H9 (cell line): ENCODE measurements at regions not wholly inside any gene's neighbourhood (a gene's known extent, or its start where the extent isn't known, plus 50 kb on each side); places are given as distances from the start of the nearest gene placed in this dataset.

ENCODE experiments used
- DNase-seq: peaks from one replicate; pipeline ENCODE4 v3.0.0-alpha.2; 2017
- H2AFZ ChIP-seq: one replicate; pipeline ENCODE4 v1.6.1; 2013; ENCODE audit warnings: mild to moderate bottlenecking, low read length, control low read depth, moderate library complexity
- H2AK5ac ChIP-seq: 2 replicates; pipeline ENCODE4 v1.6.1; 2013; ENCODE audit warnings: low read length, control low read depth, mixed read lengths; ENCODE audit not compliant: insufficient read length
- H2BK120ac ChIP-seq: one replicate; pipeline ENCODE4 v1.6.1; 2013; ENCODE audit warnings: low read depth, mild to moderate bottlenecking, low read length, control low read depth, inconsistent platforms; ENCODE audit not compliant: poor library complexity, severe bottlenecking
- H2BK12ac ChIP-seq: 2 replicates; pipeline ENCODE4 v1.6.1; 2013; ENCODE audit warnings: low read length, control low read depth, mixed read lengths, low read depth; ENCODE audit not compliant: insufficient read length
- H2BK15ac ChIP-seq: 2 replicates; pipeline ENCODE4 v1.6.1; 2013; ENCODE audit warnings: low read depth, low read length, control low read depth
- H2BK20ac ChIP-seq: one replicate; pipeline ENCODE4 v1.6.1; 2013; ENCODE audit warnings: low read depth, mild to moderate bottlenecking, low read length, control low read depth, inconsistent platforms; ENCODE audit not compliant: poor library complexity, severe bottlenecking
- H2BK5ac ChIP-seq: 2 replicates; pipeline ENCODE4 v1.6.1; 2013; ENCODE audit warnings: low read length, control low read depth, mixed read lengths; ENCODE audit not compliant: insufficient read length
- H3K14ac ChIP-seq: 2 replicates; pipeline ENCODE4 v1.6.1; 2013; ENCODE audit warnings: low read length, control low read depth; ENCODE audit not compliant: insufficient read depth
- H3K18ac ChIP-seq: 2 replicates; pipeline ENCODE4 v1.6.1; 2013; ENCODE audit warnings: low read depth, mild to moderate bottlenecking, mixed read lengths, low read length, control low read depth; ENCODE audit not compliant: insufficient read length
- H3K23ac ChIP-seq: 2 replicates; pipeline ENCODE4 v1.6.1; 2013; ENCODE audit warnings: low read length, control low read depth, mixed read lengths, low read depth; ENCODE audit not compliant: insufficient read length
- H3K23me2 ChIP-seq: 2 replicates; pipeline ENCODE4 v1.6.1; 2013; ENCODE audit warnings: low read depth, mild to moderate bottlenecking, mixed read lengths, low read length, control low read depth; ENCODE audit not compliant: insufficient read length, poor library complexity, severe bottlenecking
- H3K27ac ChIP-seq: 2 replicates; pipeline ENCODE4 v1.5.1; 2013; ENCODE audit warnings: low read length, control low read depth, mixed read lengths, low read depth; ENCODE audit not compliant: insufficient read length
- H3K27me3 ChIP-seq: 2 replicates; pipeline ENCODE4 v1.6.1; 2013; ENCODE audit warnings: low read length, control low read depth, inconsistent platforms; ENCODE audit not compliant: insufficient read depth
- H3K4ac ChIP-seq: 2 replicates; pipeline ENCODE4 v1.6.1; 2013; ENCODE audit warnings: low read depth, mild to moderate bottlenecking, control low read depth, inconsistent platforms, low read length, moderate library complexity
- H3K4me1 ChIP-seq: 2 replicates; pipeline ENCODE4 v1.6.1; 2013; ENCODE audit warnings: low read length, control low read depth, inconsistent platforms; ENCODE audit not compliant: insufficient read depth
- H3K4me2 ChIP-seq: 2 replicates; pipeline ENCODE4 v1.6.1; 2013; ENCODE audit warnings: low read length, control low read depth, mixed read lengths; ENCODE audit not compliant: insufficient read length, insufficient read depth
- H3K56ac ChIP-seq: 2 replicates; pipeline ENCODE4 v1.6.1; 2013; ENCODE audit warnings: low read depth, mild to moderate bottlenecking, mixed read lengths, low read length, control low read depth; ENCODE audit not compliant: insufficient read length
- H3K79me1 ChIP-seq: 2 replicates; pipeline ENCODE4 v1.6.1; 2013; ENCODE audit warnings: low read depth, mild to moderate bottlenecking, moderate library complexity, low read length, control low read depth, inconsistent platforms; ENCODE audit not compliant: insufficient read depth, poor library complexity, severe bottlenecking
- H3K79me2 ChIP-seq: 2 replicates; pipeline ENCODE4 v1.6.1; 2013; ENCODE audit warnings: low read length, control low read depth, inconsistent platforms; ENCODE audit not compliant: insufficient read depth
- H3K9ac ChIP-seq: 2 replicates; pipeline ENCODE4 v1.6.1; 2013; ENCODE audit warnings: low read length, control low read depth, mixed read lengths; ENCODE audit not compliant: insufficient read length; ENCODE audit errors: extremely low read depth
- H3K9me3 ChIP-seq: one replicate; pipeline ENCODE4 v1.6.1; 2013; ENCODE audit warnings: low read depth, low read length, inconsistent platforms; ENCODE audit not compliant: control insufficient read depth
- H3T11ph ChIP-seq: one replicate; pipeline ENCODE4 v1.6.1; 2013; ENCODE audit warnings: mild to moderate bottlenecking, low read length, control low read depth, inconsistent platforms
- H4K20me1 ChIP-seq: one replicate; pipeline ENCODE4 v1.6.1; 2013; ENCODE audit not compliant: control insufficient read depth, insufficient read length, insufficient read depth
- H4K5ac ChIP-seq: 2 replicates; pipeline ENCODE4 v1.6.1; 2013; ENCODE audit warnings: low read depth, mild to moderate bottlenecking, mixed read lengths, low read length, control low read depth; ENCODE audit not compliant: insufficient read length
- H4K8ac ChIP-seq: replicated peaks from 2 replicates; pipeline ENCODE4 v1.6.1; 2013; ENCODE audit warnings: low read length, control low read depth, mixed read lengths, low read depth; ENCODE audit not compliant: insufficient read length
- H4K91ac ChIP-seq: 2 replicates; pipeline ENCODE4 v1.6.1; 2013; ENCODE audit warnings: low read depth, mild to moderate bottlenecking, moderate library complexity, mixed read lengths, low read length, control low read depth; ENCODE audit not compliant: insufficient read length
- H3K27ac Mint-ChIP-seq, 3 experiments: 2 replicates in 2 of 3; 3 replicates in 1 of 3; pipeline ENCODE4 v1.8.0; 2020 to 2021; ENCODE audit warnings: mixed read lengths in 3 of 3, mild to moderate bottlenecking in 1 of 3, moderate library complexity in 1 of 3
- H3K27me3 Mint-ChIP-seq: 2 replicates; pipeline ENCODE4 v1.8.0; 2021; ENCODE audit warnings: low read depth, mild to moderate bottlenecking, moderate library complexity, mixed read lengths
- H3K36me3 Mint-ChIP-seq, 3 experiments: 2 replicates in 2 of 3; 3 replicates in 1 of 3; pipeline ENCODE4 v1.8.0; 2020 to 2021; ENCODE audit warnings: low read depth in 3 of 3, mixed read lengths in 3 of 3; ENCODE audit not compliant: insufficient read depth in 1 of 3
- H3K4me1 Mint-ChIP-seq, 2 experiments: 2 replicates each; pipeline ENCODE4 v1.8.0; 2020; ENCODE audit warnings: mixed read lengths in 2 of 2
- H3K4me3 Mint-ChIP-seq, 2 experiments: 2 replicates in 1 of 2; 3 replicates in 1 of 2; pipeline ENCODE4 v1.8.0; 2020 to 2021; ENCODE audit warnings: mild to moderate bottlenecking in 2 of 2, mixed read lengths in 2 of 2, moderate library complexity in 1 of 2
- H3K9me3 Mint-ChIP-seq, 2 experiments: 2 replicates in 1 of 2; 3 replicates in 1 of 2; pipeline ENCODE4 v1.8.0; 2020; ENCODE audit warnings: mild to moderate bottlenecking in 2 of 2, mixed read lengths in 2 of 2, moderate library complexity in 1 of 2
- CTCF ChIP-seq: fragments of 200-600 bp; sonication (generic); conservative IDR thresholded peaks from 3 replicates; pipeline ENCODE4 v1.8.0; 2021; ENCODE audit warnings: antibody characterized with exemption, mild to moderate bottlenecking
- WGBS: extraction: QIAGEN DNeasy Blood & Tissue Kit; methylation state at CpG from one replicate; pipeline ENCODE4 v1.1.7; 2013; ENCODE audit warnings: missing lambda C conversion rate, low lambda C conversion rate, mixed read lengths; ENCODE audit not compliant: insufficient read length; ENCODE audit errors: extremely low coverage; 5-methylcytosine and 5-hydroxymethylcytosine counted together

GRCh38 chr7:98493030-98493778 lies 92.3 kb upstream of the BAIAP2L1 start:
- H3K18ac ChIP-seq = no peak overlapping the region
- no peak for TF ChIP-seq CTCF
- no peak overlapping the region for H3K27ac Mint-ChIP-seq
- H3K4ac ChIP-seq = no peak overlapping the region
- H3K9me3 Mint-ChIP-seq = peaks cover 16 to 18% of the 10 kb centered on the region in 2 experiments
- H3K4me1 ChIP-seq = no peaks in the 10 kb centered on the region
- no CpG with 5 or more reads among the region's 21 CpGs for WGBS
- no peak overlapping the region for H2BK120ac ChIP-seq
- no peak overlapping the region for H4K8ac ChIP-seq
- no peak overlapping the region for H2BK5ac ChIP-seq
- H3K23me2 ChIP-seq = no peaks in the 10 kb centered on the region
- no peaks in the 10 kb centered on the region for H3K79me1 ChIP-seq
- no peak overlapping the region for H3K27ac ChIP-seq
- H2AK5ac ChIP-seq = no peak overlapping the region
- H3K4me1 Mint-ChIP-seq = no peaks in the 10 kb centered on the region
- H4K20me1 ChIP-seq = no peaks in the 10 kb centered on the region
- no peak overlapping the region for H4K91ac ChIP-seq
- no peak overlapping the region for H3K9ac ChIP-seq
- DNase-seq = no peak
- peaks cover 6% of the 10 kb centered on the region for H3K27me3 Mint-ChIP-seq
- no peaks in the 10 kb centered on the region for H3K79me2 ChIP-seq
- no peak overlapping the region for H3K4me2 ChIP-seq
- H4K5ac ChIP-seq = no peak overlapping the region
- H3K14ac ChIP-seq = no peak overlapping the region
- no peaks in the 10 kb centered on the region for H3K9me3 ChIP-seq
- no peak overlapping the region for H3K23ac ChIP-seq
- H3T11ph ChIP-seq = no peak overlapping the region
- H2AFZ ChIP-seq = no peak overlapping the region
- peaks cover 0 to 2% (median 0%) of the 10 kb centered on the region in 3 experiments; a peak in 2 of 7 replicates for H3K36me3 Mint-ChIP-seq
- no peak overlapping the region for H2BK20ac ChIP-seq
- no peak overlapping the region for H3K56ac ChIP-seq
- no peak overlapping the region for H2BK15ac ChIP-seq
- H3K27me3 ChIP-seq = no peaks in the 10 kb centered on the region
- no peak overlapping the region for H2BK12ac ChIP-seq
- H3K4me3 Mint-ChIP-seq = no peak overlapping the region
